ENCODE measurements at regions not wholly inside any gene's neighbourhood (a gene's known extent, or its start where the extent isn't known, plus 50 kb on each side); places are given as distances from the start of the nearest gene placed in this dataset.

DNA sequence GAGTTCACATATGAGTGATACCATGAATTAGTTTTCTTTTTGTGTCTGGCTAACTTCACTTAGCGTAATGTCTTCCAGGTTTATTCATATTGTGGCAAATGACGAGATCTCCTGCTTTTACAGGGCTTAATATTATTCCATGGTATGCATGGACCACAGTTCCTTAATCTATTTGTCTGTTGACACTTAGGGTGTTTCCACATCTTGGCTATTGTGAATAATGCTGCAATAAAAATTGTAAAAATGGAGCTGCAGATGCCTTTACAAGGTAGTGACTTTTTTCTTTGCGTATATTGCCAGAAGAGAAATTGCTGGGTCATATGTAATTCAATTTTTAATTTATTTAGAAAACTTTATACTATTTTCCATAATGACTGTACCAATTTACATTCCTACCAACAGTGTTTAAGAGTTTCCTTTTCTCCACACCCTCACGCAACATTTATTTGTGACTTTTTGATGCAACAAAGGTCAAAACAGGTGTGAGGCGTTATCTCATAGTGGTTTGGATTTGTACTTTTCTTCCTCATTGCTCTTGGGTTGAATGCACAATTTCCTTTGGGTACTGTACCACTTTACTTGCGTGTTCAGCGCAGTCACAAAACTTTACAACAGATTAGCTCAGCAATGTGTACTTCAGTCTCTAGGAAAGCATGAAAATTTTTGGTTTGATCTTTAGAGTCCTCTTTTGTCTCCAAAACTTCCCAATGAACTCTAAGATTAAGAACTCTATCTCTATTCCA is 240.8 kb downstream of the PPARGC1A start:
- H3K4me2 ChIP-seq (ENCODE audit: low read depth, low read length), result no peak overlapping the region
- TF ChIP-seq ZNF570 (CRISPR knock-in tag; IDR thresholded peaks at IDR 0.05; ENCODE audit: borderline replicate concordance), result no peak
- no peak for TF ChIP-seq PCBP1 (IDR thresholded peaks at IDR 0.05; ENCODE audit: borderline replicate concordance, low read depth, low read length)
- no peak for TF ChIP-seq NR3C1 (CRISPR knock-in tag; IDR thresholded peaks at IDR 0.05)
- no peaks in the 10 kb centered on the region for H4K20me1 ChIP-seq (ENCODE audit: insufficient read depth, low read length)
- ChIA-PET CTCF (ENCODE audit: low intra/inter-chr PET ratio, low total read pairs) (no interaction called here), POLR2A (no interaction called here)
- no peak overlapping the region for H3K9ac ChIP-seq (ENCODE audit: insufficient read depth, low read depth, low read length)
- 15% methylated on average over 7 of the region's 7 CpGs for WGBS (ENCODE audit: low lambda C conversion rate)
- no peak overlapping the region for H2AFZ ChIP-seq (ENCODE audit: low read length)
- H3K4me3 ChIP-seq (replicated peaks in 1 of 3; ENCODE audit: insufficient read depth in 1 of 3, low read depth in 2 of 3, low read length in 3 of 3), result no peak overlapping the region
- no TSS peak for BruUV-seq (replicated peaks)
- no peak overlapping the region for H3K27ac ChIP-seq (ENCODE audit: extremely low read length, insufficient read depth, low read length)
- ATAC-seq (no peak), FAIRE-seq (no peak), DNase-seq (ENCODE audit: low spot score) (no peak)
- H3K36me3 ChIP-seq (replicated peaks in 1 of 2; ENCODE audit: control insufficient read depth in 1 of 2, insufficient read depth in 2 of 2, low read length in 2 of 2), result no peaks in the 10 kb centered on the region
- in situ Hi-C loops (cut with HindIII; ENCODE audit: extremely low pct_ligation_motif_present, low pct_unique_long_range_greater_than_20kb), result no loop called here
- intact Hi-C loops (cut with micrococcal nuclease; ENCODE audit: unreplicated experiment), result no loop called here
- no peaks in the 10 kb centered on the region for H3K4me1 ChIP-seq (ENCODE audit: insufficient read depth, low read length)
- no peaks in the 10 kb centered on the region for H3K79me2 ChIP-seq (ENCODE audit: insufficient read depth, low read length)
- H3K9me3 ChIP-seq (ENCODE audit: low read length), result no peaks in the 10 kb centered on the region
- no peaks in the 10 kb centered on the region for H3K27me3 ChIP-seq (ENCODE audit: control insufficient read depth in 1 of 2, insufficient read depth in 2 of 2, low read length in 2 of 2)

DNA sequence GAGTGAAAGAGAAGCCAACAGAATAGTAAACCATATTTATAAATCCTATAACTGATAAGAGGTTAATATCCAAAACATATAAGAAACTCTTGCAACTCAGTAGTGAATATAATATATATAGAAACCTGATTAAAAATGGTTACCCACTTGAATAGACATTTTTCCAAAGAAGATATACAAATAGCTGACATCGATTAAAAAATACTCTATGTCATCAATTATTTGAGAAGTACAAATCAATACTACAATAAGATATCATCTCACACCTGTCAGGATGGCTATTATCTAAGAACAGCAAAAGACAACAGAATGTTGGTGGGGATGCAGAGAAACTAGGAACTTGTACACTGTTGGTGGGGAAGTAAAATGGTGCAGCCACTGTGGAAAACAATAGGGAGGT is 254.4 kb downstream of the PPARGC1A start:
- Histone ChIP-seq H3K4me3 (replicated peaks in 1 of 3; ENCODE audit: insufficient read depth in 1 of 3, low read depth in 2 of 3, low read length in 3 of 3) (no peak overlapping the region), H3K36me3 (replicated peaks in 1 of 2; ENCODE audit: control insufficient read depth in 1 of 2, insufficient read depth in 2 of 2, low read length in 2 of 2) (no peaks in the 10 kb centered on the region), H4K20me1 (ENCODE audit: insufficient read depth, low read length) (no peaks in the 10 kb centered on the region), H3K4me1 (ENCODE audit: insufficient read depth, low read length) (no peaks in the 10 kb centered on the region), H3K9me3 (ENCODE audit: low read length) (no peaks in the 10 kb centered on the region), H3K4me2 (ENCODE audit: low read depth, low read length) (no peak overlapping the region), H3K9ac (ENCODE audit: insufficient read depth, low read depth, low read length) (no peak overlapping the region), H2AFZ (ENCODE audit: low read length) (no peak overlapping the region), H3K27ac (ENCODE audit: extremely low read length, insufficient read depth, low read length) (no peak overlapping the region), H3K27me3 (ENCODE audit: control insufficient read depth in 1 of 2, insufficient read depth in 2 of 2, low read length in 2 of 2) (no peaks in the 10 kb centered on the region), H3K79me2 (ENCODE audit: insufficient read depth, low read length) (no peaks in the 10 kb centered on the region)
- in situ Hi-C loops (cut with HindIII; ENCODE audit: extremely low pct_ligation_motif_present, low pct_unique_long_range_greater_than_20kb) (no loop called here), intact Hi-C loops (cut with micrococcal nuclease; ENCODE audit: unreplicated experiment) (no loop called here)
- ChIA-PET POLR2A (no interaction called here), CTCF (ENCODE audit: low intra/inter-chr PET ratio, low total read pairs) (no interaction called here)
- FAIRE-seq, result no peak
- no peak for ATAC-seq
- DNase-seq (ENCODE audit: low spot score), result no peak
- TF ChIP-seq, protein P1, sequence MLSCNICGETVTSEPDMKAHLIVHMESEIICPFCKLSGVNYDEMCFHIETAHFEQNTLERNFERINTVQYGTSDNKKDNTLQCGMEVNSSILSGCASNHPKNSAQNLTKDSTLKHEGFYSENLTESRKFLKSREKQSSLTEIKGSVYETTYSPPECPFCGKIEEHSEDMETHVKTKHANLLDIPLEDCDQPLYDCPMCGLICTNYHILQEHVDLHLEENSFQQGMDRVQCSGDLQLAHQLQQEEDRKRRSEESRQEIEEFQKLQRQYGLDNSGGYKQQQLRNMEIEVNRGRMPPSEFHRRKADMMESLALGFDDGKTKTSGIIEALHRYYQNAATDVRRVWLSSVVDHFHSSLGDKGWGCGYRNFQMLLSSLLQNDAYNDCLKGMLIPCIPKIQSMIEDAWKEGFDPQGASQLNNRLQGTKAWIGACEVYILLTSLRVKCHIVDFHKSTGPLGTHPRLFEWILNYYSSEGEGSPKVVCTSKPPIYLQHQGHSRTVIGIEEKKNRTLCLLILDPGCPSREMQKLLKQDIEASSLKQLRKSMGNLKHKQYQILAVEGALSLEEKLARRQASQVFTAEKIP (CRISPR knock-in tag; IDR thresholded peaks at IDR 0.05; ENCODE audit: borderline replicate concordance), result no peak
- TF ChIP-seq KLF6 (CRISPR knock-in tag; IDR thresholded peaks at IDR 0.05), result no peak
- peak; percentile 74; the same call in 1 of the 2 replicates for TF ChIP-seq MAFF (IDR thresholded peaks at IDR 0.05; ENCODE audit: low read depth, low read length)
- TF ChIP-seq CCDC6 (CRISPR knock-in tag; IDR thresholded peaks at IDR 0.05), result no peak
- peak; percentile 44 to 79; a peak in 3 of 4 replicates for TF ChIP-seq MAFK (conservative IDR thresholded peaks at IDR 0.05 in 1 of 2, IDR thresholded peaks at IDR 0.05 in 1 of 2; ENCODE audit: low read length in 2 of 2)
- WGBS (ENCODE audit: low lambda C conversion rate), result 2% methylated on average over 1 of the region's 1 CpG
- no TSS peak for BruUV-seq (replicated peaks)

Data from HepG2 (cell line).